ENCODE measurements at regions not wholly inside any gene's neighbourhood (a gene's known extent, or its start where the extent isn't known, plus 50 kb on each side); places are given as distances from the start of the nearest gene placed in this dataset.

- no peak for DNase-seq (ENCODE audit: low spot score in 2 of 2)
- WGBS, 2 donors, result 78 to 82% methylated on average over 1 of the region's 1 CpG
- TF ChIP-seq POLR2A (IDR thresholded peaks at IDR 0.05), result no peak
- TF ChIP-seq, protein P1, sequence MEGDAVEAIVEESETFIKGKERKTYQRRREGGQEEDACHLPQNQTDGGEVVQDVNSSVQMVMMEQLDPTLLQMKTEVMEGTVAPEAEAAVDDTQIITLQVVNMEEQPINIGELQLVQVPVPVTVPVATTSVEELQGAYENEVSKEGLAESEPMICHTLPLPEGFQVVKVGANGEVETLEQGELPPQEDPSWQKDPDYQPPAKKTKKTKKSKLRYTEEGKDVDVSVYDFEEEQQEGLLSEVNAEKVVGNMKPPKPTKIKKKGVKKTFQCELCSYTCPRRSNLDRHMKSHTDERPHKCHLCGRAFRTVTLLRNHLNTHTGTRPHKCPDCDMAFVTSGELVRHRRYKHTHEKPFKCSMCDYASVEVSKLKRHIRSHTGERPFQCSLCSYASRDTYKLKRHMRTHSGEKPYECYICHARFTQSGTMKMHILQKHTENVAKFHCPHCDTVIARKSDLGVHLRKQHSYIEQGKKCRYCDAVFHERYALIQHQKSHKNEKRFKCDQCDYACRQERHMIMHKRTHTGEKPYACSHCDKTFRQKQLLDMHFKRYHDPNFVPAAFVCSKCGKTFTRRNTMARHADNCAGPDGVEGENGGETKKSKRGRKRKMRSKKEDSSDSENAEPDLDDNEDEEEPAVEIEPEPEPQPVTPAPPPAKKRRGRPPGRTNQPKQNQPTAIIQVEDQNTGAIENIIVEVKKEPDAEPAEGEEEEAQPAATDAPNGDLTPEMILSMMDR (IDR thresholded peaks at IDR 0.05), result no peak
- H3K4me3 ChIP-seq (ENCODE audit: low read depth, poor library complexity, severe bottlenecking), result no peak overlapping the region
- intact Hi-C loops (cut with DNase I; ENCODE audit: low total_unique reads), result no loop called here
These were observed 1333.7 kb upstream of the TMEFF2 start for GRCh38 chr2:193528458-193528857.

GRCh38 chr2:193527146-193527545 lies 1332.4 kb upstream of the TMEFF2 start:
- no peak overlapping the region for H3K4me3 ChIP-seq (ENCODE audit: low read depth, poor library complexity, severe bottlenecking)
- no peak for TF ChIP-seq POLR2A (IDR thresholded peaks at IDR 0.05)
- TF ChIP-seq, protein P1 (IDR thresholded peaks at IDR 0.05), result no peak
- no peak for DNase-seq (ENCODE audit: low spot score in 2 of 2)
- WGBS, 2 donors, result 47 to 63% methylated on average over 3 of the region's 3 CpGs
- intact Hi-C loops (cut with DNase I; ENCODE audit: low total_unique reads), result no loop called here

GRCh38 chr2:193523662-193524061 lies 1328.9 kb upstream of the TMEFF2 start:
- H3K4me3 ChIP-seq (ENCODE audit: low read depth, poor library complexity, severe bottlenecking), result no peak overlapping the region
- intact Hi-C loops (cut with DNase I; ENCODE audit: low total_unique reads), result no loop called here
- 82 to 89% methylated on average over 1 of the region's 1 CpG for WGBS, 2 donors
- DNase-seq (ENCODE audit: low spot score in 2 of 2), result no peak
- no peak for TF ChIP-seq POLR2A (IDR thresholded peaks at IDR 0.05)
- TF ChIP-seq, protein P1 (IDR thresholded peaks at IDR 0.05), result no peak

GRCh38 chr2:193521523-193521922 lies 1326.8 kb upstream of the TMEFF2 start:
- intact Hi-C loops (cut with DNase I; ENCODE audit: low total_unique reads), result no loop called here
- no peak overlapping the region for H3K4me3 ChIP-seq (ENCODE audit: low read depth, poor library complexity, severe bottlenecking)
- WGBS, 2 donors, result 88 to 93% methylated on average over 2 of the region's 2 CpGs
- no peak for DNase-seq (ENCODE audit: low spot score in 2 of 2)
- TF ChIP-seq POLR2A (IDR thresholded peaks at IDR 0.05), result no peak
- TF ChIP-seq, protein P1 (IDR thresholded peaks at IDR 0.05), result no peak

GRCh38 chr2:193520709-193521458 lies 1326.2 kb upstream of the TMEFF2 start:
- no peak for DNase-seq (ENCODE audit: low spot score in 2 of 2)
- WGBS, 2 donors, result 59 to 62% methylated on average over 5 of the region's 5 CpGs
- intact Hi-C loops (cut with DNase I; ENCODE audit: low total_unique reads), result no loop called here
- H3K4me3 ChIP-seq (ENCODE audit: low read depth, poor library complexity, severe bottlenecking), result no peak overlapping the region
- no peak for TF ChIP-seq POLR2A (IDR thresholded peaks at IDR 0.05)
- TF ChIP-seq, protein P1 (IDR thresholded peaks at IDR 0.05), result no peak

Measured in lower leg skin (tissue), 4 donors.